Mucosa of stomach (tissue), 1 donor: ENCODE measurements at regions not wholly inside any gene's neighbourhood (a gene's known extent, or its start where the extent isn't known, plus 50 kb on each side); places are given as distances from the start of the nearest gene placed in this dataset.

ENCODE experiments used
- H3K27me3 ChIP-seq: one replicate; pipeline ENCODE4 v1.7.0; 2013; ENCODE audit warnings: mild to moderate bottlenecking, low read length; ENCODE audit not compliant: control insufficient read depth, insufficient read depth
- H3K36me3 ChIP-seq: one replicate; pipeline ENCODE4 v1.7.0; 2013; ENCODE audit warnings: low read length; ENCODE audit not compliant: control insufficient read depth, insufficient read depth
- H3K4me1 ChIP-seq: one replicate; pipeline ENCODE4 v1.7.0; 2013; ENCODE audit warnings: mild to moderate bottlenecking, low read length; ENCODE audit not compliant: control insufficient read depth, insufficient read depth
- H3K4me3 ChIP-seq: one replicate; pipeline ENCODE4 v1.7.0; 2013; ENCODE audit warnings: low read length
- H3K9ac ChIP-seq: one replicate; pipeline ENCODE4 v1.7.0; 2013; ENCODE audit warnings: mild to moderate bottlenecking, low read length, moderate library complexity
- H3K9me3 ChIP-seq: one replicate; pipeline ENCODE4 v1.7.0; 2013; ENCODE audit warnings: mild to moderate bottlenecking, low read length, moderate library complexity; ENCODE audit not compliant: control insufficient read depth
- donor health status: Pancreatic carcinoma.

DNA sequence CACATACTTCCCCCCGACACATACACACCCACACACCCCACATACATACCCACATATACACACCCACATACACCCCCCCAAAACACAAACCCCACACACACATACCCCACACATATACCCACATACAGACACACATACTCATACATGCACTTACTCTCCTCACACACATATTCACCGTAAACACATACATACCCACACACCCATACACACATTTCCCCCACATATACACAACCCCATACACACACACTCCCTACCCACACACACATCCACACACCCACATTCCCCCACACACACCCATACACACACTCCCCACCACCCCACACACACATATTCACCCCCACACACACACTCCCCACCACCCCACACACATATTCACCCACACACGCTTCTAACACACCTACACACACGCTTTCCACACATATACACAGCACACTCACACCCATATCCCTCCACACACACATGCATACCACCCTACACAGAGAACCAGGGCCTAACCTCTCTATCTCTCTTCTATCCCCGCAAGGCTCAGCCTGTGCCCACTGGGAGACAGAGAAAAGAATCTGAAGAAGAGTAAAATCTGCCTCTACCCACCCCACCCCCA is 182.4 kb upstream of the ETAA1 start:
- H3K36me3 ChIP-seq, result no peaks in the 10 kb centered on the region
- H3K4me1 ChIP-seq, result peaks cover 25% of the 10 kb centered on the region
- H3K27me3 ChIP-seq, result no peaks in the 10 kb centered on the region
- peak overlapping the region; percentile 23 for H3K9ac ChIP-seq
- H3K4me3 ChIP-seq, result no peak overlapping the region
- H3K9me3 ChIP-seq, result no peaks in the 10 kb centered on the region

DNA sequence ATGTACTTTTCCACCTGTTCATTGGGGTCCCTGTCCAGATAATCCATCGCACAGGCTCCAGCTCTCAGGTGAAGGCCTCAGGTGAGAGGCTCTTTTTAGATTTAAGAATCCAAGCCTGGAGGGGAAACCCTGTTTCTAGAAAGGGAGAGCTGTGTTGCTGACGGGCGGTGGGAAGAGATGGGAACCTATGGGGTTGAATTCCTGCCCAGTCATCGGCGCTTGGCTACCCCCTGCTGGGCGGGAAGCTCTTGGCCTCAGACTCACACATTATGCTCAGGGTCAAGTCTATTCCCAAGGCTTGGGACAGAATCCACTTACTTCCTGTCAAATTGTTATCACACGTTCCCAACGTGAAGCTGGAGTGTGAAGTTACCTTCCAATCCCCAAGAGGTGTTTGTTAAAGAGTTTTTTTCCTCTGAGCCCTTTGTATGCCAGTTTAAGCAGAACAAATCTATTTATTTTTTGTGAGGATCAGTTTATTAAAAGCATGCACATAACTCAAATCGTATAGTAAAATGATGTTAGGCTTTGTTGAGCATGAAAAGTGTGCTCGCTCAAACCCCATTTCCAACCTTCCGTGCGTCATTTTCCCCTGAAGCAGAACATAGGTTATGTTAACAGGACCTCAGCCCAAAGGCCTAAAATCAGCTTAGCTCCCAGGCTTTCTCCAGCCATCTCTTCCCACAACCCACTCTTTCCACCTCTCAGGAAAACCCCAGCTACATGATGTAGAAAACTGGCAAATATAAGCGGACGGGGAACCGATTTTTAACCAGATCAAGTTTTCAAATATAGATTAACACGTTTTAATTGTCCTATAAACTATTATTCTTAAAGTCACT is 181.7 kb upstream of the ETAA1 start:
- no peaks in the 10 kb centered on the region for H3K36me3 ChIP-seq
- no peaks in the 10 kb centered on the region for H3K9me3 ChIP-seq

DNA sequence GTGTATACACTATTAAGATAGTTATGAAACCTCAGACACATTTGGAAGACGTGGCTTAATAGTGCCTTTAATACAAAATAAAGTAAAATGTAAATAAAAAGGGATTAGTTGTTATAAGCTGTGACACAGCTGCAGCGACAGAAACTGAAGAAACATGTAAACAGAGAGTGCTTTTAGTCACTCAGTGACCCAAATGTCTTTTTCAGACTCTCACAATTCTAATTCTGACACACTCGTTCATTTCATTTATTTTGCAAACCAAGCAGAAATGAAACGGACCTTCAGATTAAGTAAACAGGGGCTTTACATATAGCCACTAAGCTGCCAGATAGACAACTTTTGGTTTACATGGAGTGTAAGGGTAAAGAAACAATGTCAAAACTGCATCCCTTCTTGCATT is 181.0 kb upstream of the ETAA1 start:
- H3K4me1 ChIP-seq, result peaks cover 25% of the 10 kb centered on the region
- no peaks in the 10 kb centered on the region for H3K9me3 ChIP-seq
- H3K36me3 ChIP-seq, result no peaks in the 10 kb centered on the region
- no peaks in the 10 kb centered on the region for H3K27me3 ChIP-seq
- H3K9ac ChIP-seq, result no peak overlapping the region
- H3K4me3 ChIP-seq, result no peak overlapping the region

More for the DNA sequence above, 181.7 kb upstream of the ETAA1 start:
- Histone ChIP-seq H3K4me1 (peaks cover 25% of the 10 kb centered on the region), H3K27me3 (no peaks in the 10 kb centered on the region), H3K9ac (peak overlapping the region; percentile 23), H3K4me3 (no peak overlapping the region)

DNA sequence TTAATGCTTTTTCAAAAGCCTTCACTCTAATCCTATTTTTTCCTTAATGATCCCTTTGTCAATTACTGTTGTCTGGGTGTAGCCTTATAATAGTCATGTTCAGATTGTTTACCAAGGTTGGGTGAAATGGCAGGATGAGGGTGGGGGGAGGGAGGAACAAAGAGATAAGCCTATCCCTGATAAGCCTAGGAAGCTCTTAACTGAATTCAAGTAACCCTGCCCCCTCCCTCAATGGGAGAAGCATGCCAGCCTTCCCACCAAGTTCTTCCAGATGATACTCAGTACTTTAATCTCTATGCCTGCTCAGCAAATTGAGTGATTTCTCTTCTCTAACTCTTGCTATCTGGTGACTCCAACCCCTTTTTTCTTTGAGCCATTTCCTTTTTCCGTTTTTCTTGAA is 180.3 kb upstream of the ETAA1 start:
- Histone ChIP-seq H3K9ac (no peak overlapping the region), H3K4me1 (peaks cover 25% of the 10 kb centered on the region), H3K4me3 (no peak overlapping the region), H3K9me3 (no peaks in the 10 kb centered on the region), H3K36me3 (no peaks in the 10 kb centered on the region), H3K27me3 (no peaks in the 10 kb centered on the region)

DNA sequence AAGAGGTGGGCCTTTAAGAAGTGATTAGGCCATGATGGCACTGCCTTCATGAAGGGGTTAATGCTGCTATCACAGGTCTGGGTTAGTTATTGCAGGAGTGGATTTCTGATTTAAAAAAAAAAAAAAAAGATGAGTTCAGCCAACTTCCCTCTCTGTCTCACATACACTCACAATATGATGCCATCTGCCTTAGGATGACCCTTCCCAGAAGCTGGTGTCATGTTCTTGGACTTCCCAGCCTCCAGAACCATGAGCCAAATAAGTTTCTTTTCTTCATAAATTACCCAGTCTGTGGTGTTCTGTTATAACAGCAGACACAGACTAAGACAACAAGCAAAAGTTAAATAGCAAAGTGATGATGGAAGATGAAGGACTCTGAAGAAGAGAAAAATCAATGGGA is 179.7 kb upstream of the ETAA1 start:
- H3K36me3 ChIP-seq, result no peaks in the 10 kb centered on the region
- H3K27me3 ChIP-seq, result no peaks in the 10 kb centered on the region
- H3K4me1 ChIP-seq, result peaks cover 25% of the 10 kb centered on the region
- H3K9ac ChIP-seq, result no peak overlapping the region
- H3K4me3 ChIP-seq, result no peak overlapping the region
- H3K9me3 ChIP-seq, result no peaks in the 10 kb centered on the region

DNA sequence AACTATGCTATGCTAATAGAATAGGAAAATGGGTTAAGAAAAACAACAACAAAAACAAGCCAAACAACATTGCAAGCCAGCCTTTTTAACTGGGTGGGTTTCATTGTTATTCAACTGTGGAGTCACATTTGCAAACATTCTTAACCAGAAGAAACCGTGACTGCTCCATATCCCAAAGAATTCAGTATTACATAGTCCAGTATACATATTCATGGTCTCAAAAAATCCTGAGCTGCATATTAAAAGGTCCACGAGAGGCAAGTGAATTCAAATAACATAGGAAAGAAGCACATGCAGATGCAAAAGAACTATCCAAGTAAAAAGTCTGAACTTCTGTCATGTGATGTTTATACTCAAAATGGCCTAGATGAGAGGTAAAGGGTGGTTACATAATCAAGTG is 179.1 kb upstream of the ETAA1 start:
- peaks cover 25% of the 10 kb centered on the region for H3K4me1 ChIP-seq
- no peaks in the 10 kb centered on the region for H3K36me3 ChIP-seq
- H3K9me3 ChIP-seq, result no peaks in the 10 kb centered on the region
- no peak overlapping the region for H3K4me3 ChIP-seq
- H3K27me3 ChIP-seq, result no peaks in the 10 kb centered on the region
- H3K9ac ChIP-seq, result no peak overlapping the region

DNA sequence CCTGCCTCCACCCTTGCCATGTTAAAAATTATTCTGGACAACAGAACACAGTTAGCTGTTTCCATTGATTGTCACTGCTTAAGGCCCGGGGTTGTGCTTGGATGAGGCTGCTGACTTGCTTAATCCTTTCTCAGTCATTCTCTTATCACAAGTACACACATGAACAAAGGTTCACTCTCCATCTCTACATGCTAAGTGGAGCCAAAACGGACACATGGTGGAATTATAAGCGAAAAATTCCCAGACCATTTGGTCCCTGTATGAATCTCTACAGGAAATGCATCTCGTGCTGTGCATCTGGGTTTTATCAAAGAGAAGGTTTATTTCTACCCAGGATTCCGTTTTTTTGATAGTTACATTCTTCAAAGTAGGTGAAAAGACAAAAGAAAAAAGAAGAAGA is 177.5 kb upstream of the ETAA1 start:
- H3K9me3 ChIP-seq, result no peaks in the 10 kb centered on the region
- H3K4me1 ChIP-seq, result peaks cover 25% of the 10 kb centered on the region
- H3K36me3 ChIP-seq, result no peaks in the 10 kb centered on the region
- H3K9ac ChIP-seq, result no peak overlapping the region
- H3K27me3 ChIP-seq, result no peaks in the 10 kb centered on the region
- no peak overlapping the region for H3K4me3 ChIP-seq

DNA sequence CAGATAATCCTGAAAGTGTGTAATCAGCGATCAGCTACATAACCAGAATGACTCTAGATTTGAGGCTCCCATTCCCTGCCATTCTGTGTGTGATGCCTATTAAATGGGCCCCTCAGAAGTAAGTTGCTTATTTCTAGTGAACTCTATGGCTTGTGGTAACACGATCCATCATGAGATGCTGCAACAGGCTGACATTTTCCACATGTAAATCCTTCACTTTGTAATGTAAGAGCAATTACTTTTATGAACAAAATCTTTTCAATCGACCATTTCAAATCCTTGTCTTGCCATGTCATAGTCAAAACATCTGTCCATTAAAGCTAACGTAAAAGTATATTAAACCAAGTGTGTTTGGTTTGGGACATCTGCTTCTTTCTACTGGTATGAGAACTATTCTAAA is 175.9 kb upstream of the ETAA1 start:
- Histone ChIP-seq H3K36me3 (no peaks in the 10 kb centered on the region), H3K27me3 (no peaks in the 10 kb centered on the region), H3K9me3 (no peaks in the 10 kb centered on the region), H3K4me1 (peaks cover 9% of the 10 kb centered on the region), H3K4me3 (no peak overlapping the region), H3K9ac (no peak overlapping the region)

DNA sequence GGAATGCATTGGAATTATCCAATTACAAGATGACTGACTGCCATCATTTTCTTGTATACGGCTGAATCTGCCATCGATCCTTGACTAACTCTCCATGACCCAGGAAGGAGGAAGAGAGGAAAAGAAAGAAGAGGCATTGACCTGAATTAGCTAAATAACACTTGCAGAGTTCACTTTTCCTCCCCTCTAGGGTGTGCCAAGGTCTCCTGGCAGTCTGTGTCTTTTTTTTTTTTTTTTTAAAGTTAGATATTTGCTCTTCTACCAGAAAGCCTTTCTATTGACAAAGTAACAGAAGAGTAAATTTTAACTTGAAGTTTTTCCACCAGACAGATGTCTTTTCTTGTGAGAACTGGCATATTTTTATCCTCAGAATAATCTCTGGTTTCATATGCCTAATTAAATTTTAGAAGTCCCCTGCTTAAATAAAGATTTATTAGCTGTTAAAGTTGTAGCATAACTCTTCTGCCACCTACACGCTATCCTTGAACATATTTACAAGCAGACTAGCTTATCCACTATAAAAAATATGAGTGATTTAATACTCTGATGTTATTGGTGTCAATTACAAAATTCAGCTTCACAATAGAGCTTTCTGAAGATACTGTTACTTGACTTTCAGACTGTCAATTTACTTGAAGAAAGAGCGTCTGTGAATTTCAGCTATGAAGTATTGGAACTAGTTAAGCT is 171.7 kb upstream of the ETAA1 start:
- Histone ChIP-seq H3K9me3 (no peaks in the 10 kb centered on the region), H3K27me3 (no peaks in the 10 kb centered on the region), H3K9ac (no peak overlapping the region), H3K36me3 (no peaks in the 10 kb centered on the region), H3K4me1 (no peaks in the 10 kb centered on the region), H3K4me3 (no peak overlapping the region)

DNA sequence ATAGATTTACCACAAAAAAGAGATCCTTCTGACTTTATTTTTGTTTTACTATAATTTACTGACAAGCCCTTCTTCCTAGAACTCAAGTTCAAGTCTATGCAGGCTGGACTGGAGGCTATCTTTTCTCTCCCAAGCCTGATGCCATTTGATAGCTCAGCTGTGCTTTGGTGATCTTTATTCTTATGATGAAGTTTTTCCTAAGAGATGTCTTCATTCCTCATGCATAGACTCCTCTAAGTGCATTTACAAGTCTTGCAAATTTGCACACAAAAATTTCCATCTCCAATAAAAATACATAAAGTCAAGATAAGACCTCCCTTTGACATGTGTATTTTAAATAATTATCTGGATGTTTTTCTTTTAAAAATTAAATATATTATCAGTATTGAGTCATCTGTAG is 167.4 kb upstream of the ETAA1 start:
- Histone ChIP-seq H3K4me1 (no peaks in the 10 kb centered on the region), H3K27me3 (no peaks in the 10 kb centered on the region), H3K9ac (no peak overlapping the region), H3K4me3 (no peak overlapping the region), H3K9me3 (no peaks in the 10 kb centered on the region), H3K36me3 (no peaks in the 10 kb centered on the region)

DNA sequence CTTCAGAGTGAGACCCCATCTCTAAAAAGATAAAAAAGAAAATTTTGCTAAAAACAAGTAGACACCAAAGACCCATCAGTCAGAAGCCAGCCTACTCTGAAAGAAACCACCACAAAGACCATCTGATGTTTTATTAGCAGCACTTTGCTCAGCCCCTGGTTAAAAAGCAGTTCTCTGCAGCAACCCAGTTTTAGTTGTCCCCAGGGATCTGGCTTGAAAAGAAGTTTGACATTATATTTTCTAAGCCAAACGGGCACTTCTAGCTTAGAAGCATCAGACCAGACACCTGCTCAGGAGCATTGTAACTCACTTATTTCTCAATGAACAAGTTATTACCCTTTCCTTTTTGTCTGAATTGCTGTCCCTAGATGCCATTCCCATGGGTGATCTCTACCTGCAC is 164.2 kb upstream of the ETAA1 start:
- Histone ChIP-seq H3K36me3 (no peaks in the 10 kb centered on the region), H3K4me1 (no peaks in the 10 kb centered on the region), H3K4me3 (no peak overlapping the region), H3K9ac (no peak overlapping the region), H3K27me3 (no peaks in the 10 kb centered on the region), H3K9me3 (no peaks in the 10 kb centered on the region)

DNA sequence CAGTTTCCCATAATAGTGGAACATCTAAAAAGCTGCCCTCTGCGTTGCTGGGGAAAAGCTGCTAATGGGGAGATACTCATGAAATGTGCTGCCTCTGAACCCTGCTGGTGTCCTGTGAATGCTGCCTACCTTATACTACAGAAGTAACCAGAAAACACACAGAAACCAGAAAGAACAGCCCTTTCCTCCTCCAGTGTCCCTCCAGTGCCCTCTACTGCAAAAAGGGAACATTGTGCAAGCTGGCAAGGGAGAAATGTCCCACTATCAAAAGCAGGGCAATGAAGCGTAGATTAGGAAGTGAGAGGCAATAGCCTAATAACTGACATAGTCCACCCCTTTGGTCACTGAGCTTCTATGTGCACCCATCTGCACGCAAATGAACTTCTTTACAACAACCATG is 162.7 kb upstream of the ETAA1 start:
- no peaks in the 10 kb centered on the region for H3K27me3 ChIP-seq
- no peak overlapping the region for H3K4me3 ChIP-seq
- H3K4me1 ChIP-seq, result no peaks in the 10 kb centered on the region
- no peaks in the 10 kb centered on the region for H3K9me3 ChIP-seq
- H3K9ac ChIP-seq, result no peak overlapping the region
- no peaks in the 10 kb centered on the region for H3K36me3 ChIP-seq
